ENCODE measurements at regions not wholly inside any gene's neighbourhood (a gene's known extent, or its start where the extent isn't known, plus 50 kb on each side); places are given as distances from the start of the nearest gene placed in this dataset.

DNA sequence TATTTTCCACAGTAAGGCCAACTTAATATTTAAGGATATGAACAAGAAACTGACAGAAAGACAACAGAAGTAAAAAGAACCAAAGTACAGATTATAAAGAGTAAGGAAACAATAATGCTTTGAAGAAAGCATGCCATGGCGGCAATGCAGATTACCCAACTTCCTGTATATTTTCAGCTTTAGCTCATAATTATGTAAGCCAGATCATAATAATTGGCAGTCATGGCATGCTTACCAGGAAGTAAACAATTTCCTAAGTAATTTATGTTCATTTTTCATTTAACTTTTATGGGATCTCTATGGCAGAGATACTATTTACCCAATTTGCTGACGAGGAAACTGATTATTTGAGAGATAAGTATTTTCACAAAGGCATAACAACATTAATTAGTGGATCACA is 988.7 kb downstream of the HACE1 start:
- H3K9me3 ChIP-seq: no peaks in the 10 kb centered on the region
- TF ChIP-seq POLR2A (IDR thresholded peaks at IDR 0.05; ENCODE audit: low read depth): no peak
- TF ChIP-seq POLR2AphosphoS5 (IDR thresholded peaks at IDR 0.05): no peak
- TF ChIP-seq, protein P1, sequence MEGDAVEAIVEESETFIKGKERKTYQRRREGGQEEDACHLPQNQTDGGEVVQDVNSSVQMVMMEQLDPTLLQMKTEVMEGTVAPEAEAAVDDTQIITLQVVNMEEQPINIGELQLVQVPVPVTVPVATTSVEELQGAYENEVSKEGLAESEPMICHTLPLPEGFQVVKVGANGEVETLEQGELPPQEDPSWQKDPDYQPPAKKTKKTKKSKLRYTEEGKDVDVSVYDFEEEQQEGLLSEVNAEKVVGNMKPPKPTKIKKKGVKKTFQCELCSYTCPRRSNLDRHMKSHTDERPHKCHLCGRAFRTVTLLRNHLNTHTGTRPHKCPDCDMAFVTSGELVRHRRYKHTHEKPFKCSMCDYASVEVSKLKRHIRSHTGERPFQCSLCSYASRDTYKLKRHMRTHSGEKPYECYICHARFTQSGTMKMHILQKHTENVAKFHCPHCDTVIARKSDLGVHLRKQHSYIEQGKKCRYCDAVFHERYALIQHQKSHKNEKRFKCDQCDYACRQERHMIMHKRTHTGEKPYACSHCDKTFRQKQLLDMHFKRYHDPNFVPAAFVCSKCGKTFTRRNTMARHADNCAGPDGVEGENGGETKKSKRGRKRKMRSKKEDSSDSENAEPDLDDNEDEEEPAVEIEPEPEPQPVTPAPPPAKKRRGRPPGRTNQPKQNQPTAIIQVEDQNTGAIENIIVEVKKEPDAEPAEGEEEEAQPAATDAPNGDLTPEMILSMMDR (IDR thresholded peaks at IDR 0.05): no peak
- no peak for TF ChIP-seq EP300 (IDR thresholded peaks at IDR 0.05)
- H3K36me3 ChIP-seq: no peaks in the 10 kb centered on the region
- no peaks in the 10 kb centered on the region for H3K27me3 ChIP-seq
- H3K4me3 ChIP-seq: no peak overlapping the region
- no peak for DNase-seq (ENCODE audit: extremely low spot score)
- no peak overlapping the region for H3K27ac ChIP-seq (replicated peaks in 1 of 4)
- H3K4me1 ChIP-seq: no peaks in the 10 kb centered on the region
- WGBS: 69% methylated on average over 2 of the region's 2 CpGs
- intact Hi-C loops (cut with DNase I): no loop called here

DNA sequence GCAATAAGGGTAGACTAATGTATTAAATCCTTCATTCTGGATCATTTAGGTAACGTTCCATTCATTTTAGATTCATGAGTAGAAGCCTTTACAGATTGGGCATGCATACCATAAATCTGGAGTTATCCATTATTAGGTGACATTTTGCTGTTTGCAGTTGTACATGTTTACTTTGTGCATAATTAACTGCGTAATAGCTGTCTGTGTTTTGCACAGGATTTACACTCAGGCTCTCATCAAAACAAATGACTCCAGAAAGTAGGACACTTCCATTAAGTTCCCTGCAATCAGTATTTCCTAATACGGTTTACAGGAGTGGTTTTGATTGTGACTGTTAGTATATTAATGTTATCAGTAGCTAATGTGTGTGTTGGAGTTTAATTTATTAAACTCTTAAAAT is 997.4 kb downstream of the HACE1 start:
- Histone ChIP-seq H3K9me3 (no peaks in the 10 kb centered on the region), H3K4me1 (no peaks in the 10 kb centered on the region), H3K4me3 (no peak overlapping the region), H3K27me3 (no peaks in the 10 kb centered on the region), H3K36me3 (no peaks in the 10 kb centered on the region), H3K27ac (replicated peaks in 1 of 4) (no peak overlapping the region)
- no peak for TF ChIP-seq POLR2A (IDR thresholded peaks at IDR 0.05; ENCODE audit: low read depth)
- no peak for TF ChIP-seq EP300 (IDR thresholded peaks at IDR 0.05)
- TF ChIP-seq, protein P1 (IDR thresholded peaks at IDR 0.05): no peak
- no peak for TF ChIP-seq POLR2AphosphoS5 (IDR thresholded peaks at IDR 0.05)
- intact Hi-C loops (cut with DNase I): no loop called here
- WGBS: 71% methylated on average over 3 of the region's 3 CpGs
- DNase-seq (ENCODE audit: extremely low spot score): no peak

DNA sequence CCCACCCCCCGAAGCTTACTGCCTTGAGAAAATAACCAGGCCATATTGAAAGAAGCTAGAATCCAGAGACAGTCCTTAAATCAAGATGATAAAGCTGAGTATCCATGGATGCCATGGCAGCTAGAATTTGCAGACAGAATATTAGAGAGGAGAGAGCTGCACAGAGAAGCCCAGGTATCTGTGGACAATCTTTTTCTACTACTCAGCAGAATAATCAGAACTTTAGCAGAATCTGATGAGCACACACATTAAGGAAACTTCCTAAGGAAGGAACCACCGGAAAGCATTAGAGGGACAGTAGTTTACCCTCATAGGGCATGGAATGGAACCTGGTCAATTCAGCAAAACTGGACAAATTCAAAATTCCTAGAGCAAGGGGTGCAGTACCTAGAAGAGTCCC is 1001.7 kb downstream of the HACE1 start:
- H3K4me1 ChIP-seq: no peaks in the 10 kb centered on the region
- 85% methylated on average over 2 of the region's 2 CpGs for WGBS
- no peaks in the 10 kb centered on the region for H3K27me3 ChIP-seq
- no peak overlapping the region for H3K4me3 ChIP-seq
- no peaks in the 10 kb centered on the region for H3K36me3 ChIP-seq
- intact Hi-C loops (cut with DNase I): no loop called here
- DNase-seq (ENCODE audit: extremely low spot score): no peak
- H3K9me3 ChIP-seq: no peaks in the 10 kb centered on the region
- no peak overlapping the region for H3K27ac ChIP-seq (replicated peaks in 1 of 4)
- TF ChIP-seq EP300 (IDR thresholded peaks at IDR 0.05) (no peak), POLR2A (IDR thresholded peaks at IDR 0.05; ENCODE audit: low read depth) (no peak), POLR2AphosphoS5 (IDR thresholded peaks at IDR 0.05) (no peak)
- TF ChIP-seq, protein P1 (IDR thresholded peaks at IDR 0.05): no peak

DNA sequence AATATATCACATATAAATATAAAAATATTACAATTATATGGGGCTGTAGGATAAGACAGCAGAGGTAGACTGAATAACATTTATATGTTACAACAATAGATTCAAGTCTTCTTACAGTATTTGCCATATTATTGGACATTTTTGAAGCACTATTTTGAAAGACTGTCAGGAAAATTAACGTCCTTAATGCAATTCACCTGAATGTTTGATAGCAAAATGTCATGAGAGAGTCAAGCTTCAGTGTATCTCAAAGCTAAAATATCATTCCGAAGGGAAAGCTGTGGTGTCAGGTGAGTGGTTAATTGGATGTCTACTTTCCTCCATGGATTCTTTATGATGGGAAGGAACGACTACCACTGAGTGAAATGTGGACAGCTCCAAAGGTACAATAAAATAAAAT is 1004.0 kb downstream of the HACE1 start:
- Histone ChIP-seq H3K36me3 (no peaks in the 10 kb centered on the region), H3K4me3 (no peak overlapping the region), H3K27me3 (no peaks in the 10 kb centered on the region), H3K4me1 (no peaks in the 10 kb centered on the region), H3K9me3 (no peaks in the 10 kb centered on the region), H3K27ac (replicated peaks in 1 of 4) (no peak overlapping the region)
- WGBS: 51% methylated on average over 3 of the region's 3 CpGs
- no peak for DNase-seq (ENCODE audit: extremely low spot score)
- TF ChIP-seq, protein P1 (IDR thresholded peaks at IDR 0.05): no peak
- no peak for TF ChIP-seq EP300 (IDR thresholded peaks at IDR 0.05)
- TF ChIP-seq POLR2AphosphoS5 (IDR thresholded peaks at IDR 0.05): no peak
- no peak for TF ChIP-seq POLR2A (IDR thresholded peaks at IDR 0.05; ENCODE audit: low read depth)
- intact Hi-C loops (cut with DNase I): no loop called here

DNA sequence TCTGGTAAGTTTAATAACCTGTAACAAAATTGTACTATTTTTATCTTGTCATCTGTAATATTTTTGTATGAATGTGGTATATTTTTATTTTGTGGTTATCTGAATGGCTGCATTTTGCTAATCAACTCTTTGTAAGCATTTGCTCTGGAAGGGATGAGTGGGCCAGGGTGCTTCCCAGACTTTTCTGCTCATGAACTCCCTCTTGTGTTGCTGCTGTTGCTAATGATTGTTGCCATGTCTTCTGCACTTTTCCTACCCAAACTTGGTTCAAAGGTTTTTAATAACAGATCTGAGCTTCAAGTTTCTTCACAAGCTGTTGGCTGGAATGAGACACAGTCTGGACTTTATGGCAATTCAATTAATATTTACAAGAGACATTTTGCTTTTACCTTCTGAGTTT is 1005.7 kb downstream of the HACE1 start:
- Histone ChIP-seq H3K27ac (replicated peaks in 1 of 4) (no peak overlapping the region), H3K9me3 (no peaks in the 10 kb centered on the region), H3K4me3 (no peak overlapping the region), H3K36me3 (no peaks in the 10 kb centered on the region), H3K27me3 (no peaks in the 10 kb centered on the region), H3K4me1 (no peaks in the 10 kb centered on the region)
- TF ChIP-seq POLR2AphosphoS5 (IDR thresholded peaks at IDR 0.05) (no peak), EP300 (IDR thresholded peaks at IDR 0.05) (no peak), POLR2A (IDR thresholded peaks at IDR 0.05; ENCODE audit: low read depth) (no peak)
- TF ChIP-seq, protein P1 (IDR thresholded peaks at IDR 0.05): no peak
- no peak for DNase-seq (ENCODE audit: extremely low spot score)
- intact Hi-C loops (cut with DNase I): no loop called here

Measured in esophagus muscularis mucosa (tissue), 4 donors.